NCI-H2029 (cell line): ENCODE measurements at regions not wholly inside any gene's neighbourhood (a gene's known extent, or its start where the extent isn't known, plus 50 kb on each side); places are given as distances from the start of the nearest gene placed in this dataset.

Experiments used
- DNase-seq: peaks from one replicate; lab custom pipeline; 2025; lab: John Stamatoyannopoulos, UW

GRCh38 chr1:22285549-22286396 is 142.9 kb upstream of the WNT4 start:
- no peak for DNase-seq

- DNase-seq, result no peak
These were observed 143.6 kb upstream of the WNT4 start for GRCh38 chr1:22286491-22286890.

GRCh38 chr1:22287273-22287672 is 144.4 kb upstream of the WNT4 start:
- no peak for DNase-seq

- no peak for DNase-seq
These were observed 145.1 kb upstream of the WNT4 start for GRCh38 chr1:22287946-22288520.

GRCh38 chr1:22288593-22289241 is 145.8 kb upstream of the WNT4 start:
- no peak for DNase-seq

- no peak for DNase-seq
These were observed 146.6 kb upstream of the WNT4 start for GRCh38 chr1:22289307-22289995.

- no peak for DNase-seq
These were observed 147.3 kb upstream of the WNT4 start for GRCh38 chr1:22290157-22290556.

GRCh38 chr1:22290611-22291010 is 147.7 kb upstream of the WNT4 start:
- no peak for DNase-seq

- DNase-seq, result no peak
These were observed 148.2 kb upstream of the WNT4 start for GRCh38 chr1:22291057-22291456.

GRCh38 chr1:22291494-22291893 is 148.6 kb upstream of the WNT4 start:
- DNase-seq, result no peak

- no peak for DNase-seq
These were observed 149.3 kb upstream of the WNT4 start for GRCh38 chr1:22292011-22292788.

- no peak for DNase-seq
These were observed 152.5 kb upstream of the WNT4 start for GRCh38 chr1:22295396-22295795.

GRCh38 chr1:22295856-22296255 is 153.0 kb upstream of the WNT4 start:
- DNase-seq, result no peak

GRCh38 chr1:22296701-22297591 is 154.0 kb upstream of the WNT4 start:
- no peak for DNase-seq

GRCh38 chr1:22297999-22298398 is 153.7 kb upstream of the ZBTB40 start:
- no peak for DNase-seq

- DNase-seq, result no peak
These were observed 147.8 kb upstream of the ZBTB40 start for GRCh38 chr1:22303816-22304215.

GRCh38 chr1:22309572-22309971 is 142.1 kb upstream of the ZBTB40 start:
- no peak for DNase-seq

GRCh38 chr1:22311461-22311860 is 140.2 kb upstream of the ZBTB40 start:
- DNase-seq, result no peak

GRCh38 chr1:22313321-22313720 is 138.3 kb upstream of the ZBTB40 start:
- DNase-seq, result no peak

GRCh38 chr1:22314706-22315105 is 136.9 kb upstream of the ZBTB40 start:
- no peak for DNase-seq
